K562 (cell line): ENCODE measurements at regions not wholly inside any gene's neighbourhood (a gene's known extent, or its start where the extent isn't known, plus 50 kb on each side); places are given as distances from the start of the nearest gene placed in this dataset.

Experiments used
- DPF2 ChIP-seq: fragments of 450-650 bp; IDR thresholded peaks from 2 replicates; pipeline ENCODE4 v1.6.1; 2016
- EZH2 ChIP-seq: IDR thresholded peaks from 2 replicates; pipeline ENCODE4 v1.6.1; 2012; ENCODE audit warnings: low read depth, mild to moderate bottlenecking, inconsistent platforms, low read length, borderline replicate concordance
- GABPB1 ChIP-seq: sonication (generic); formaldehyde crosslinking; IDR thresholded peaks from 2 replicates; pipeline ENCODE4 v1.8.0; 2022; ENCODE audit warnings: mild to moderate bottlenecking, missing genetic modification reagents
- HDAC3 ChIP-seq: fragments of 450-650 bp; IDR thresholded peaks from 2 replicates; pipeline ENCODE4 v1.6.1; 2018; ENCODE audit warnings: borderline replicate concordance, mild to moderate bottlenecking, moderate library complexity; ENCODE audit not compliant: partially characterized antibody
- HNRNPL ChIP-seq: fragments of 200-400 bp; formaldehyde crosslinking; IDR thresholded peaks from 2 replicates; pipeline ENCODE4 v1.6.1; 2017; ENCODE audit warnings: low read depth, mild to moderate bottlenecking, low read length
- MECOM ChIP-seq: fragments of 250-450 bp; sonication (Bioruptor Pico); IDR thresholded peaks from 2 replicates; pipeline ENCODE4 v1.8.0; 2022; ENCODE audit warnings: inconsistent platforms
- MTA3 ChIP-seq: fragments of 450-650 bp; formaldehyde crosslinking; IDR thresholded peaks from 2 replicates; pipeline ENCODE4 v1.6.1; 2017; ENCODE audit warnings: mild to moderate bottlenecking, borderline replicate concordance
- NFIC ChIP-seq: fragments of 450-650 bp; IDR thresholded peaks from 2 replicates; pipeline ENCODE4 v1.6.1; 2017; ENCODE audit warnings: mild to moderate bottlenecking, inconsistent platforms
- NR4A1 ChIP-seq, 2 experiments: fragments of 250-450 bp in 1 of 2; fragments of 450-650 bp in 1 of 2; sonication (Bioruptor Pico) in 1 of 2; IDR thresholded peaks; 2 replicates each; pipeline versions ENCODE4 v1.4.0 to v1.6.1; 2016 to 2020; ENCODE audit warnings: mild to moderate bottlenecking in 2 of 2, missing compliant biosample characterization in 1 of 2, missing genetic modification characterization in 1 of 2, moderate library complexity in 1 of 2
- OTX1 ChIP-seq: fragments of 450-650 bp; formaldehyde crosslinking; IDR thresholded peaks from 2 replicates; pipeline ENCODE4 v1.4.0; 2022; ENCODE audit warnings: mild to moderate bottlenecking
- SNRNP70 ChIP-seq: fragments of 200-400 bp; formaldehyde crosslinking; optimal IDR thresholded peaks from 2 replicates; pipeline ENCODE3; 2017; ENCODE audit warnings: low read depth, low read length
- SP1 ChIP-seq: sonication (generic); formaldehyde crosslinking; IDR thresholded peaks from 2 replicates; pipeline ENCODE4 v1.8.1; 2022; ENCODE audit warnings: mild to moderate bottlenecking, missing genetic modification reagents
- STAG1 ChIP-seq: sonication (generic); formaldehyde crosslinking; IDR thresholded peaks from 2 replicates; pipeline ENCODE4 v1.5.0; 2020; ENCODE audit warnings: missing genetic modification reagents, borderline replicate concordance
- TAF15 ChIP-seq: fragments of 200-400 bp; formaldehyde crosslinking; IDR thresholded peaks from 2 replicates; pipeline ENCODE4 v1.6.1; 2017; ENCODE audit warnings: mild to moderate bottlenecking, low read depth, low read length, moderate library complexity
- TCF3 ChIP-seq: sonication (generic); formaldehyde crosslinking; IDR thresholded peaks from 2 replicates; pipeline ENCODE4 v1.4.0; 2020; ENCODE audit warnings: mild to moderate bottlenecking, missing genetic modification reagents
- TEAD1 ChIP-seq, 2 experiments: fragments of 450-650 bp in 1 of 2; sonication (generic) in 1 of 2; formaldehyde crosslinking; IDR thresholded peaks; 2 replicates each; pipeline versions ENCODE4 v1.4.0 to v1.8.0; 2020 to 2022; ENCODE audit warnings: mild to moderate bottlenecking in 2 of 2, missing genetic modification reagents in 1 of 2
- U2AF1 ChIP-seq: fragments of 200-400 bp; formaldehyde crosslinking; optimal IDR thresholded peaks from 2 replicates; pipeline ENCODE3; 2017; ENCODE audit warnings: mild to moderate bottlenecking, low read depth, low read length, moderate library complexity
- ZC3H11A ChIP-seq: IDR thresholded peaks from 2 replicates; pipeline ENCODE4 v1.6.1; 2012; ENCODE audit warnings: low read depth, low read length, improper control_type of control experiment
- ZNF124 ChIP-seq: sonication (generic); formaldehyde crosslinking; IDR thresholded peaks from 2 replicates; pipeline ENCODE4 v1.8.1; 2022; ENCODE audit warnings: missing genetic modification reagents
- ZNF384 ChIP-seq: IDR thresholded peaks from 2 replicates; pipeline ENCODE4 v1.6.1; 2012; ENCODE audit warnings: low read depth, low read length, improper control_type of control experiment
- ZNF766 ChIP-seq: fragments of 200-800 bp; sonication (Bioruptor generic); conservative IDR thresholded peaks from 2 replicates; pipeline ENCODE4 v1.6.1; 2016; ENCODE audit warnings: missing genetic modification characterization, missing compliant biosample characterization
- ZNF830 ChIP-seq: fragments of 250-450 bp; sonication (Bioruptor Pico); IDR thresholded peaks from 2 replicates; pipeline ENCODE4 v1.5.0; 2021; ENCODE audit warnings: mild to moderate bottlenecking
- TF ChIP-seq, protein P1 (sequence below): sonication (generic); formaldehyde crosslinking; IDR thresholded peaks from 2 replicates; pipeline ENCODE4 v1.8.0; 2022; ENCODE audit warnings: mild to moderate bottlenecking, low read depth, missing genetic modification reagents
- TF ChIP-seq, protein P2 (sequence below): sonication (generic); formaldehyde crosslinking; IDR thresholded peaks from 2 replicates; pipeline ENCODE4 v1.8.0; 2022; ENCODE audit warnings: missing genetic modification reagents, mild to moderate bottlenecking, moderate library complexity, borderline replicate concordance
- TF ChIP-seq, protein P3 (sequence below): sonication (generic); formaldehyde crosslinking; IDR thresholded peaks from 2 replicates; pipeline ENCODE4 v1.8.0; 2022; ENCODE audit warnings: mild to moderate bottlenecking, missing genetic modification reagents
- TF ChIP-seq, protein P4 (sequence below): fragments of 250-450 bp; sonication (Bioruptor Pico); IDR thresholded peaks from 2 replicates; pipeline ENCODE4 v1.4.0; 2020; ENCODE audit warnings: mild to moderate bottlenecking, moderate library complexity, borderline replicate concordance

DNA sequence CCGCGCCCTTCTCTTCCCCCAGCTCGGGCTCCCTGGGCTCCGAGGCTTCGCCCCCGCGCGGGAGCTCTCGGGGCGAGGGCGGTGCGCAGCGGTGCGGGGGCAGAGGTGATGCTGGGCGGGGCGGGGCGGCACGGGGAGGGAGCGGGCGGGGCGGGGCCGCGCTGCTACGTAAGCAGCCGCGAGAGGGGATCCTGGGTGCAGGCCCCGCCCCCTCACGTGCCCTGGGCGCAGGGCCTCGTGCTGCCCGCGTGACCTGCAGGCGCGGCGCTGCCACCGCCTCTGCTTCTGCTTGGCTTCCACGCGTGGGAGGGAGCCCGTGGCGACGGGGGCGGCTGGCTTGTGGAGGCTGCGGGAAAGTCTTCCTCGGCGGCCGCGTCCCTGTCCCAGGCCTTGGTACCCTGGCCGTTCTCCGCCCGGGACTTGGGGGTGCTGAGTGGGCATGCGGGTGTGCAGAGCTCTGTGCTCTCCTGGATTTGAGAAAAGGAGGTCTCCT lies 132.6 kb upstream of the HSD17B12 start (continued):
- TF ChIP-seq U2AF1: no peak
- TF ChIP-seq EZH2: no peak
- no peak for TF ChIP-seq ZNF766
- TF ChIP-seq STAG1 (CRISPR knock-in tag): peak; percentile 66
- TF ChIP-seq ZNF124 (CRISPR knock-in tag): no peak
- TF ChIP-seq ZNF830 (CRISPR knock-in tag): no peak
- TF ChIP-seq DPF2: no peak
- peak; percentile 82 for TF ChIP-seq SP1
- no peak for TF ChIP-seq OTX1
- TF ChIP-seq, protein P1, sequence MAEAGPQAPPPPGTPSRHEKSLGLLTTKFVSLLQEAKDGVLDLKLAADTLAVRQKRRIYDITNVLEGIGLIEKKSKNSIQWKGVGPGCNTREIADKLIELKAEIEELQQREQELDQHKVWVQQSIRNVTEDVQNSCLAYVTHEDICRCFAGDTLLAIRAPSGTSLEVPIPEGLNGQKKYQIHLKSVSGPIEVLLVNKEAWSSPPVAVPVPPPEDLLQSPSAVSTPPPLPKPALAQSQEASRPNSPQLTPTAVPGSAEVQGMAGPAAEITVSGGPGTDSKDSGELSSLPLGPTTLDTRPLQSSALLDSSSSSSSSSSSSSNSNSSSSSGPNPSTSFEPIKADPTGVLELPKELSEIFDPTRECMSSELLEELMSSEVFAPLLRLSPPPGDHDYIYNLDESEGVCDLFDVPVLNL (CRISPR knock-in tag): peak; percentile 77
- no peak for TF ChIP-seq TAF15
- TF ChIP-seq MECOM: no peak
- no peak for TF ChIP-seq TCF3 (CRISPR knock-in tag)
- TF ChIP-seq NR4A1 (CRISPR knock-in tag; IDR thresholded peaks at IDR 0.05): no peak
- TF ChIP-seq NR4A1 (tag; IDR thresholded peaks at IDR 0.05): 0 out of 2 replicates have a peak, but pooled peaks have one; percentile 51
- TF ChIP-seq, protein P2, sequence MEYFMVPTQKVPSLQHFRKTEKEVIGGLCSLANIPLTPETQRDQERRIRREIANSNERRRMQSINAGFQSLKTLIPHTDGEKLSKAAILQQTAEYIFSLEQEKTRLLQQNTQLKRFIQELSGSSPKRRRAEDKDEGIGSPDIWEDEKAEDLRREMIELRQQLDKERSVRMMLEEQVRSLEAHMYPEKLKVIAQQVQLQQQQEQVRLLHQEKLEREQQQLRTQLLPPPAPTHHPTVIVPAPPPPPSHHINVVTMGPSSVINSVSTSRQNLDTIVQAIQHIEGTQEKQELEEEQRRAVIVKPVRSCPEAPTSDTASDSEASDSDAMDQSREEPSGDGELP (CRISPR knock-in tag): peak; percentile 65; the same call in 1 of the 2 replicates
- no peak for TF ChIP-seq MTA3
- TF ChIP-seq, protein P3, sequence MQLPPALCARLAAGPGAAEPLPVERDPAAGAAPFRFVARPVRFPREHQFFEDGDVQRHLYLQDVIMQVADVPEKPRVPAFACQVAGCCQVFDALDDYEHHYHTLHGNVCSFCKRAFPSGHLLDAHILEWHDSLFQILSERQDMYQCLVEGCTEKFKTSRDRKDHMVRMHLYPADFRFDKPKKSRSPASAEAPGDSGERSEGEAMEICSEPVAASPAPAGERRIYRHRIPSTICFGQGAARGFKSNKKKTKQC (CRISPR knock-in tag): peak; percentile 94
- no peak for TF ChIP-seq HNRNPL
- no peak for TF ChIP-seq ZC3H11A
- 0 out of 2 replicates have a peak, but pooled peaks have one; percentile 42 for TF ChIP-seq GABPB1
- no peak for TF ChIP-seq HDAC3
- no peak for TF ChIP-seq ZNF384
- no peak for TF ChIP-seq NFIC
- TF ChIP-seq, protein P4, sequence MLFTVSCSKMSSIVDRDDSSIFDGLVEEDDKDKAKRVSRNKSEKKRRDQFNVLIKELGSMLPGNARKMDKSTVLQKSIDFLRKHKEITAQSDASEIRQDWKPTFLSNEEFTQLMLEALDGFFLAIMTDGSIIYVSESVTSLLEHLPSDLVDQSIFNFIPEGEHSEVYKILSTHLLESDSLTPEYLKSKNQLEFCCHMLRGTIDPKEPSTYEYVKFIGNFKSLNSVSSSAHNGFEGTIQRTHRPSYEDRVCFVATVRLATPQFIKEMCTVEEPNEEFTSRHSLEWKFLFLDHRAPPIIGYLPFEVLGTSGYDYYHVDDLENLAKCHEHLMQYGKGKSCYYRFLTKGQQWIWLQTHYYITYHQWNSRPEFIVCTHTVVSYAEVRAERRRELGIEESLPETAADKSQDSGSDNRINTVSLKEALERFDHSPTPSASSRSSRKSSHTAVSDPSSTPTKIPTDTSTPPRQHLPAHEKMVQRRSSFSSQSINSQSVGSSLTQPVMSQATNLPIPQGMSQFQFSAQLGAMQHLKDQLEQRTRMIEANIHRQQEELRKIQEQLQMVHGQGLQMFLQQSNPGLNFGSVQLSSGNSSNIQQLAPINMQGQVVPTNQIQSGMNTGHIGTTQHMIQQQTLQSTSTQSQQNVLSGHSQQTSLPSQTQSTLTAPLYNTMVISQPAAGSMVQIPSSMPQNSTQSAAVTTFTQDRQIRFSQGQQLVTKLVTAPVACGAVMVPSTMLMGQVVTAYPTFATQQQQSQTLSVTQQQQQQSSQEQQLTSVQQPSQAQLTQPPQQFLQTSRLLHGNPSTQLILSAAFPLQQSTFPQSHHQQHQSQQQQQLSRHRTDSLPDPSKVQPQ (CRISPR knock-in tag): peak; percentile 92; the same call in 1 of the 2 replicates
- TF ChIP-seq TEAD1 (CRISPR knock-in tag; IDR thresholded peaks at IDR 0.05): peak in 1 of 2 experiments; percentile 78; a peak in 1 of 4 replicates
- TF ChIP-seq SNRNP70: no peak
